Mesothelial cell of epicardium (in vitro differentiated cells): ENCODE measurements at regions not wholly inside any gene's neighbourhood (a gene's known extent, or its start where the extent isn't known, plus 50 kb on each side); places are given as distances from the start of the nearest gene placed in this dataset.

Experiments used
- DNase-seq, 2 experiments: peaks; one replicate each; pipeline ENCODE4 v3.0.0; 2021; ENCODE audit warnings: low spot score in 2 of 2; ENCODE audit not compliant: unreplicated experiment in 2 of 2
- H3K27ac Mint-ChIP-seq: 2 replicates; pipeline ENCODE4 v1.8.0; 2021; ENCODE audit warnings: mixed read lengths
- H3K27me3 Mint-ChIP-seq: 2 replicates; pipeline ENCODE4 v1.8.0; 2021; ENCODE audit warnings: low read depth, mixed read lengths
- H3K36me3 Mint-ChIP-seq: 2 replicates; pipeline ENCODE4 v1.8.0; 2021; ENCODE audit warnings: mixed read lengths
- H3K4me1 Mint-ChIP-seq: 2 replicates; pipeline ENCODE4 v1.8.0; 2021; ENCODE audit warnings: mixed read lengths
- H3K4me3 Mint-ChIP-seq: 2 replicates; pipeline ENCODE4 v1.8.0; 2021; ENCODE audit warnings: mild to moderate bottlenecking, moderate library complexity, mixed read lengths
- H3K9me3 Mint-ChIP-seq: 2 replicates; pipeline ENCODE4 v1.8.0; 2021; ENCODE audit warnings: mixed read lengths
- TF ChIP-seq, protein P1 (sequence below): fragments of 200-600 bp; sonication (generic); IDR thresholded peaks from one replicate; pipeline ENCODE4 v1.5.0; 2021; ENCODE audit warnings: antibody characterized with exemption; ENCODE audit not compliant: unreplicated experiment

DNA sequence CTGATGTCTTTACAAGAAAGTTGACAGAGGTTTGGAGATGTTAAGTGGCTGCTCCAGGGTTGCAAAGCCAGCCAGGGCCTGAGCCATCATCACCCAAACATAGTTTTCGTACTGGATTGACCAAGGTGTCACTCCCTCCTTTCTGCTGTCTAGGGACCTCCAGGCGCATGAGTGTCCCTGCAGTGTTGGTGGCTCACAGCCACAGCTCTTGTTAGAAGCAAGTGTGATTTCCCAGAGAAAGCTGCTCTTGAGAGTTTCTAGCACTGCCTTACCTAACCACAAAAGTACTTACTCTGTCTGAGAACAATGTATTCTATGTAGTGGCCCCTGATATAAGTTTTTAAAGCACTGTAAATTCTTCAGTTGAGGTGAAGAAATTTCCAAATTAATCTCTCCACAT, 144.1 kb downstream of the SOX2 start:
- no peaks in the 10 kb centered on the region for H3K27me3 Mint-ChIP-seq
- H3K4me3 Mint-ChIP-seq: no peak overlapping the region
- no peak for DNase-seq
- H3K36me3 Mint-ChIP-seq: no peaks in the 10 kb centered on the region
- H3K9me3 Mint-ChIP-seq: peaks cover 3% of the 10 kb centered on the region
- H3K4me1 Mint-ChIP-seq: peaks cover 6% of the 10 kb centered on the region
- TF ChIP-seq, protein P1, sequence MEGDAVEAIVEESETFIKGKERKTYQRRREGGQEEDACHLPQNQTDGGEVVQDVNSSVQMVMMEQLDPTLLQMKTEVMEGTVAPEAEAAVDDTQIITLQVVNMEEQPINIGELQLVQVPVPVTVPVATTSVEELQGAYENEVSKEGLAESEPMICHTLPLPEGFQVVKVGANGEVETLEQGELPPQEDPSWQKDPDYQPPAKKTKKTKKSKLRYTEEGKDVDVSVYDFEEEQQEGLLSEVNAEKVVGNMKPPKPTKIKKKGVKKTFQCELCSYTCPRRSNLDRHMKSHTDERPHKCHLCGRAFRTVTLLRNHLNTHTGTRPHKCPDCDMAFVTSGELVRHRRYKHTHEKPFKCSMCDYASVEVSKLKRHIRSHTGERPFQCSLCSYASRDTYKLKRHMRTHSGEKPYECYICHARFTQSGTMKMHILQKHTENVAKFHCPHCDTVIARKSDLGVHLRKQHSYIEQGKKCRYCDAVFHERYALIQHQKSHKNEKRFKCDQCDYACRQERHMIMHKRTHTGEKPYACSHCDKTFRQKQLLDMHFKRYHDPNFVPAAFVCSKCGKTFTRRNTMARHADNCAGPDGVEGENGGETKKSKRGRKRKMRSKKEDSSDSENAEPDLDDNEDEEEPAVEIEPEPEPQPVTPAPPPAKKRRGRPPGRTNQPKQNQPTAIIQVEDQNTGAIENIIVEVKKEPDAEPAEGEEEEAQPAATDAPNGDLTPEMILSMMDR: no peak
- H3K27ac Mint-ChIP-seq: no peak overlapping the region

DNA sequence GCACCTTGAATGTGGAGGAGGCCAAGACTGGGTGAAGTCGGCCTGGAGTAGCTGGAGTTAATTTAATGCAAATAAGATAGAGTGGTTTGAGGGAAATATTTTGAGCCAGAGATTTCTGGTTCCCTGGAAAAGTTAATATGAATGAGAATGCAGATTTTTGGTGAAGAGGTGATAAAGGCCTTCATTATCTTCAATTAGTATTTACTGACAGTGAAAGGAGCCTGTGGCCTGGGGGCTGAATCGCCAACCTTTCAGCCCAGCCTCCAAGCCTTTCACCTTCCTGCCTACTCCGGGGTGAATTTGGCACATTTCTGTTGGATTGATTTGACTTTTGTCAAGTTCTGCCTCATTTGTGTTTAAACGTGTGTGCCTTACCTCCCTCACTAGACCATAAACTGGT, 147.8 kb downstream of the SOX2 start:
- H3K36me3 Mint-ChIP-seq: no peaks in the 10 kb centered on the region
- no peak overlapping the region for H3K4me3 Mint-ChIP-seq

DNA sequence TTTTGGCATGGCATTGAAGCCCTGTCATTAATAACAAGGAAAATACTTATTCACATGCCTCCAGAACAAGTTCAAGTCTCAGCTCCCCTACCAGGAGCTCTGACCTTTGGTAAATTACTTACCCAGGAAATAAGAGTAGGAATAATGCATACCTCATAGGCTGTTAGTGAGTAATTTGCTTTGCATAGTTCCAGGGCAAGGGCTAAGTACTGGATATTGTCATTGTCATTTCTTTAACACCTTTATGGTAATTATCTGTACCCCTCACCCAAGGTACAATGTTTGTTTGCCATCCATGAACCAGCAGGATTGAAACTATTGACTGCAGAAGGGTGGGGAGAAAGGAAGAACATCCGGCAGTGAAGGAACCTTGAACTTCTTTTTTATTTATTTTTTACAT, 148.5 kb downstream of the SOX2 start:
- TF ChIP-seq, protein P1: no peak
- Mint-ChIP-seq H3K27me3 (no peaks in the 10 kb centered on the region), H3K4me3 (no peak overlapping the region), H3K9me3 (no peaks in the 10 kb centered on the region), H3K36me3 (no peaks in the 10 kb centered on the region), H3K4me1 (no peaks in the 10 kb centered on the region), H3K27ac (no peak overlapping the region)
- DNase-seq: no peak

More for the DNA sequence above, 147.8 kb downstream of the SOX2 start:
- DNase-seq: no peak
- Mint-ChIP-seq H3K4me1 (no peaks in the 10 kb centered on the region), H3K9me3 (no peaks in the 10 kb centered on the region), H3K27ac (no peak overlapping the region), H3K27me3 (no peaks in the 10 kb centered on the region)
- TF ChIP-seq, protein P1: no peak

DNA sequence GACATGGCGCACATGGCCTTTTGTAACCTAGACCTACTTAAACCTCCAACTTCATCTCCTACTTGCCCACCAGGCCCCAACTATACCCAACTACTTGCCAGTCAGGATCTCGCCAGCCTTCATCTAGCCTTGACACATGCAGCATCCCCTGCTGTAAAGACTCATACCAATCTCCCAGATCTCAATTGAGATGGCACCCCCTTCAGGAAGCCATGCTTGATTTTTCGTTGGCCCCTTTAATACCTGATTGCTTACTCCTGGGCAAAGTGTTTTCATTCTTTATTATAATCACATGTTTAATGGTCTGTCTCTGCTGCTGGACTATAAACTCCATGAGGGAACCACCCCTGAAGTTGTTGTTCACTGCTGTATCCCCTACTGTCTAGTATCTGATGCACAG, 150.8 kb downstream of the SOX2 start:
- no peaks in the 10 kb centered on the region for H3K27me3 Mint-ChIP-seq

DNA sequence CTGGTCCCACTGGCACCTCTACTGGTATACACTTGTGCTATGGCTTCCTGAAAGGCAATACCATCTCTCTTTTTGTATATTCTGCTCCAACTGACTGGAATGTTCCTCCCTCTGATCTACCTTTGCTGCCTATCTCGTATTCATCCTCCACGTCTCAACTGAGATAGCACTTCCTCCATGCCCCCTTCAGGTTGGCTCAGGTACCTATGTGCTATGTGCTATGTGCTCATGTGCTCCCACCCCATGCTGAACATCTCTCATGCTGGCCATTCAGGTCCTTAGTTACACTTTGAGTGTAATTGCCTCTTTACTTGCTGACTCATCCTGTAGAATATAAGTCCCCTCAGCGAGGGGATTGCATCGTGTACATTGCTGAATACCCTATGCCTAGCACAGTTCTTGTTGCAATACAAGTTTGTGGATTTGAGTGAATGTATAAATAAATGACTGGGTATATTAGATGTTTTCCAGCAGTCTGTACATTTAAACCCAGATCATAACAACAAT, 156.9 kb downstream of the SOX2 start:
- no peaks in the 10 kb centered on the region for H3K9me3 Mint-ChIP-seq
- H3K36me3 Mint-ChIP-seq: no peaks in the 10 kb centered on the region
- H3K27ac Mint-ChIP-seq: no peak overlapping the region
- no peak for DNase-seq
- H3K4me3 Mint-ChIP-seq: no peak overlapping the region
- H3K4me1 Mint-ChIP-seq: peaks cover 5% of the 10 kb centered on the region
- TF ChIP-seq, protein P1: no peak
- H3K27me3 Mint-ChIP-seq: no peaks in the 10 kb centered on the region

More for the DNA sequence above, 150.8 kb downstream of the SOX2 start:
- no peaks in the 10 kb centered on the region for H3K36me3 Mint-ChIP-seq
- H3K4me3 Mint-ChIP-seq: no peak overlapping the region
- no peak overlapping the region for H3K27ac Mint-ChIP-seq
- no peaks in the 10 kb centered on the region for H3K9me3 Mint-ChIP-seq
- TF ChIP-seq, protein P1: no peak
- H3K4me1 Mint-ChIP-seq: no peaks in the 10 kb centered on the region
- DNase-seq: no peak

DNA sequence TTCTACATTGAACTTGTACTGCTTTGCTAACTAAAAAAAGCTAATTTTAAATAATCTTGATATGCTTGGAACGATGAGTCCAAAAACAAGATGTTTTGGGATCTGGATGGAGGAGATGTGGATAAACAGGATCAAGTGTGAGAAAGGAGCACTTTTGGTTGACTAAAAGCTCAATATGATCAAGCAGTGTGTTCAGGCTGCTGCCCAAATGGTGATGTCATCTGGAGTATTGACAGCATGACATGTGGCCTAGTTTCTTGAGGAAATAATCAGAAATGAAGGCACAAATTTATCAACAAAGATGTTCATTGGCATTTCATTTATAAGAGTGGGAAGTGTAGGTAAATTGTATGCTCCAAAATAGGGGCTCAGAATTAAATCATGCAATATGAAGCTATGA, 161.2 kb downstream of the SOX2 start:
- no peaks in the 10 kb centered on the region for H3K9me3 Mint-ChIP-seq
- no peaks in the 10 kb centered on the region for H3K27me3 Mint-ChIP-seq
- no peak overlapping the region for H3K27ac Mint-ChIP-seq
- DNase-seq: no peak
- peaks cover 5% of the 10 kb centered on the region for H3K4me1 Mint-ChIP-seq
- TF ChIP-seq, protein P1: no peak
- H3K4me3 Mint-ChIP-seq: no peak overlapping the region
- H3K36me3 Mint-ChIP-seq: no peaks in the 10 kb centered on the region
